ENCODE measurements at regions not wholly inside any gene's neighbourhood (a gene's known extent, or its start where the extent isn't known, plus 50 kb on each side); places are given as distances from the start of the nearest gene placed in this dataset.

DNA sequence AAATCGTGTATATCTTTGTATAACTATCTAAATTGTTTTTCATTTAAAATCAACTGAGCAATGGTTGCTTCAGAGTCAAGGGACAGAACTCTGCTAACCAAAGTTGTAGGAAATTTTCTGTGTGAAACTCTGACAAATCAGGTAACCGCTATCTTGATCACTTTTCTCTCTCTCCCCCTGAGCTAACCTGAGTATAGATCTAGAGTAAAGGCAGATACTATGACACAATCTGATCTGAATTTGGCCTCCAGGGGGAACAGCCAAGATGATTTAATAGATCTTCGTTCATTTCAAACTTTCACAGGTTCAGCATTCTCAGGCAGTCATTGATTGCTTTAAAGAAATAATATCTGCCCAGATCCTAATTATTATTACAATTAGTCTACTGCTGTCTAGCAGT, 472.8 kb downstream of the NUF2 start:
- TF ChIP-seq POLR2A (IDR thresholded peaks at IDR 0.05), result no peak
- TF ChIP-seq CTCF (IDR thresholded peaks at IDR 0.05), result no peak
- H3K4me3 ChIP-seq (ENCODE audit: low read depth, poor library complexity, severe bottlenecking), result no peak overlapping the region
- DNase-seq (ENCODE audit: low spot score in 2 of 2), result no peak
- intact Hi-C loops (cut with DNase I; ENCODE audit: low total_unique reads), result no loop called here
- WGBS, 2 donors, result 39 to 51% methylated on average over 3 of the region's 3 CpGs

- TF ChIP-seq POLR2A (IDR thresholded peaks at IDR 0.05) (no peak), CTCF (IDR thresholded peaks at IDR 0.05) (no peak)
- 36 to 39% methylated on average over 2 of the region's 2 CpGs for WGBS, 2 donors
- H3K4me3 ChIP-seq (ENCODE audit: low read depth, poor library complexity, severe bottlenecking), result no peak overlapping the region
- intact Hi-C loops (cut with DNase I; ENCODE audit: low total_unique reads), result no loop called here
- DNase-seq (ENCODE audit: low spot score in 2 of 2), result no peak
Measured at GRCh38 chr1:163796394-163796821, 474.7 kb downstream of the NUF2 start.

- TF ChIP-seq POLR2A (IDR thresholded peaks at IDR 0.05) (no peak), CTCF (IDR thresholded peaks at IDR 0.05) (no peak)
- intact Hi-C loops (cut with DNase I; ENCODE audit: low total_unique reads), result no loop called here
- H3K4me3 ChIP-seq (ENCODE audit: low read depth, poor library complexity, severe bottlenecking), result no peak overlapping the region
- DNase-seq (ENCODE audit: low spot score in 2 of 2), result no peak
Measured at GRCh38 chr1:163797816-163798215, 476.1 kb downstream of the NUF2 start.

DNA sequence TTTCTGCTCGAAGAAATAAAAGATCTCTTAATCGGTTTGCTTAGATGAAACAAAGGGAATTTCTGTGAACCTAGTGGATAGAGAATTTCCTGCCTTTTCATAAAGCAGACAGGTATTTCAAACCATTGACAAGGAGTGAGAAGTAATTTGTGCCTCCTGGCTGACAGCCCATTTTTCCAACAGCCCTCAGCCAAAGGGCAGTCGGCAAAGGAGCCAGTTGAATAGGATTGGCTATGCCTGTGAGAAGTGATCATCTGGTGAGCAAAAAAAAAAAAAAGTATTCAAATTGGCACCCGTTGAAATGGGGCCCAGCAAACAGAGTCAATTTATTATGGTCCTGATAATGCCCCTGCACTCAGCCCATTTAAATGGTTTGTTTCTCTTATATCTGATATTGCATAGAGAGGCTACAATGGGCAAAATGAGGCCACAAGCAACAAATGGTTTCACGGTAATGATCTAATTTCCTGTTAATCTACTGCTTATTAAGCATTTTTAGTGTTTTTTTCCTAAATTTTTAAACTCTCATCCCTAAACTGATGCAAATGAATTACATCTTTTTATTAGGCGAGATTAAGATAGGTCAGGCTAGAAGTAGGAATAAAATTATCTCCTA, 477.5 kb downstream of the NUF2 start:
- intact Hi-C loops (cut with DNase I; ENCODE audit: low total_unique reads), result no loop called here
- no peak overlapping the region for H3K4me3 ChIP-seq (ENCODE audit: low read depth, poor library complexity, severe bottlenecking)
- DNase-seq (ENCODE audit: low spot score in 2 of 2), result no peak
- TF ChIP-seq POLR2A (IDR thresholded peaks at IDR 0.05), result no peak
- TF ChIP-seq CTCF (IDR thresholded peaks at IDR 0.05), result no peak
- WGBS, 2 donors, result 82 to 87% methylated on average over 6 of the region's 6 CpGs

- H3K4me3 ChIP-seq (ENCODE audit: low read depth, poor library complexity, severe bottlenecking), result no peak overlapping the region
- intact Hi-C loops (cut with DNase I; ENCODE audit: low total_unique reads), result no loop called here
- TF ChIP-seq CTCF (IDR thresholded peaks at IDR 0.05) (no peak), POLR2A (IDR thresholded peaks at IDR 0.05) (no peak)
- no peak for DNase-seq (ENCODE audit: low spot score in 2 of 2)
- 60 to 61% methylated on average over 3 of the region's 3 CpGs for WGBS, 2 donors
Measured at GRCh38 chr1:163807331-163808049, 485.7 kb downstream of the NUF2 start.
